Neural progenitor cell (in vitro differentiated cells): ENCODE measurements at regions not wholly inside any gene's neighbourhood (a gene's known extent, or its start where the extent isn't known, plus 50 kb on each side); places are given as distances from the start of the nearest gene placed in this dataset.

Source experiments
- CTCF ChIP-seq: fragments of 200-600 bp; sonication (generic); IDR thresholded peaks from 2 replicates; pipeline ENCODE4 v1.5.1; 2017; ENCODE audit warnings: antibody characterized with exemption, mild to moderate bottlenecking
- EZH2 ChIP-seq: fragments of 200-600 bp; sonication (generic); IDR thresholded peaks from 2 replicates; pipeline ENCODE4 v1.6.1; 2017; ENCODE audit warnings: antibody characterized with exemption, mild to moderate bottlenecking, moderate library complexity

GRCh38 chr1:157403608-157404007, 148.7 kb downstream of the FCRL5 start:
- no peak for TF ChIP-seq CTCF
- no peak for TF ChIP-seq EZH2
